Upper lobe of left lung (tissue), 6 donors: ENCODE measurements at regions not wholly inside any gene's neighbourhood (a gene's known extent, or its start where the extent isn't known, plus 50 kb on each side); places are given as distances from the start of the nearest gene placed in this dataset.

Experiments
- ATAC-seq, 2 donors: fragments of 200-7000 bp; cut with Tn5 transposase; one replicate each; pipeline ENCODE4 v1.9.1; 2022; ENCODE audit warnings: mild to moderate bottlenecking in 2 of 2, moderate library complexity in 2 of 2; ENCODE audit not compliant: low FRiP score in 2 of 2
- DNase-seq, 2 donors: peaks; one replicate each; pipeline ENCODE4 v3.0.0-alpha.2; 2019 to 2020
- H3K27ac ChIP-seq, 4 donors: fragments of 200-600 bp; sonication (generic); one replicate each; pipeline ENCODE4 v1.5.1; 2016 to 2019
- H3K27me3 ChIP-seq, 4 donors: fragments of 200-600 bp; sonication (generic); one replicate each; pipeline ENCODE4 v1.5.1; 2017 to 2019
- H3K36me3 ChIP-seq, 4 donors: fragments of 200-600 bp; sonication (generic); one replicate each; pipeline ENCODE4 v1.5.1; 2016 to 2019
- H3K4me1 ChIP-seq, 4 donors: fragments of 200-600 bp; sonication (generic); one replicate each; pipeline ENCODE4 v1.5.1; 2018 to 2019
- H3K4me3 ChIP-seq, 4 donors: fragments of 200-600 bp; sonication (generic); one replicate each; pipeline ENCODE4 v1.5.1; 2017 to 2019; ENCODE audit warnings: mild to moderate bottlenecking in 2 of 4, moderate library complexity in 1 of 4
- H3K9me3 ChIP-seq, 4 donors: fragments of 200-600 bp; sonication (generic); one replicate each; pipeline ENCODE4 v1.5.1; 2018 to 2019
- CTCF ChIP-seq, 6 experiments: fragments of 450-650 bp in 4 of 6; fragments of 200-600 bp in 2 of 6; sonication (generic) in 2 of 6; IDR thresholded peaks; one replicate each; pipeline ENCODE4 v1.5.1; 2016 to 2019; ENCODE audit warnings: antibody characterized with exemption in 6 of 6
- EP300 ChIP-seq, 4 donors: sonication (generic); formaldehyde crosslinking; IDR thresholded peaks; one replicate each; pipeline ENCODE4 v1.5.1; 2017; ENCODE audit warnings: antibody characterized with exemption in 4 of 4, control low read depth in 2 of 4
- POLR2A ChIP-seq, 4 donors: fragments of 450-650 bp; IDR thresholded peaks; one replicate each; pipeline ENCODE4 v1.5.1; 2016 to 2017; ENCODE audit warnings: antibody characterized with exemption in 4 of 4, mild to moderate bottlenecking in 2 of 4
- POLR2AphosphoS5 ChIP-seq, 2 donors: sonication (generic); formaldehyde crosslinking; IDR thresholded peaks; one replicate each; pipeline ENCODE4 v1.5.1; 2017; ENCODE audit warnings: antibody characterized with exemption in 2 of 2
- WGBS, 2 donors: methylation state at CpG; one replicate each; pipeline ENCODE4 v1.1.5; 2017 to 2018; 5-methylcytosine and 5-hydroxymethylcytosine counted together
- donor health status: DM: no; HTN: no; CAD: no; lungs with moderate emphysema.
- donor health status: DM: no; HTN: yes; CAD: no; lungs with severe emphysema.

- Histone ChIP-seq H3K27ac (no peak overlapping the region), H3K9me3 (no peaks in the 10 kb centered on the region), H3K4me3 (no peak overlapping the region), H3K4me1 (no peaks in the 10 kb centered on the region), H3K27me3 (no peaks in the 10 kb centered on the region), H3K36me3 (no peaks in the 10 kb centered on the region)
- ATAC-seq (no peak), DNase-seq (no peak)
- TF ChIP-seq POLR2A (IDR thresholded peaks at IDR 0.05) (no peak), CTCF (IDR thresholded peaks at IDR 0.05) (no peak), POLR2AphosphoS5 (IDR thresholded peaks at IDR 0.05) (no peak), EP300 (IDR thresholded peaks at IDR 0.05) (no peak)
- 51 to 59% methylated on average over 2 of the region's 2 CpGs for WGBS, 2 donors
These were observed 1134.4 kb downstream of the PDHA2 start for GRCh38 chr4:96974295-96974694.

- DNase-seq: no peak
- Histone ChIP-seq H3K4me3 (no peak overlapping the region), H3K27me3 (no peaks in the 10 kb centered on the region), H3K9me3 (no peaks in the 10 kb centered on the region), H3K36me3 (no peaks in the 10 kb centered on the region), H3K27ac (no peak overlapping the region), H3K4me1 (no peaks in the 10 kb centered on the region)
- ATAC-seq: no peak
- TF ChIP-seq POLR2A (IDR thresholded peaks at IDR 0.05): no peak
- TF ChIP-seq POLR2AphosphoS5 (IDR thresholded peaks at IDR 0.05): no peak
- TF ChIP-seq EP300 (IDR thresholded peaks at IDR 0.05): no peak
- WGBS, 2 donors: 63 to 86% methylated on average over 1 of the region's 1 CpG
These were observed 1143.9 kb downstream of the PDHA2 start for GRCh38 chr4:96983830-96984229.

- no peaks in the 10 kb centered on the region for H3K4me1 ChIP-seq
- H3K27me3 ChIP-seq: no peaks in the 10 kb centered on the region
- ATAC-seq (no peak), DNase-seq (no peak)
- no peaks in the 10 kb centered on the region for H3K36me3 ChIP-seq
- no peak overlapping the region for H3K4me3 ChIP-seq
- TF ChIP-seq EP300 (IDR thresholded peaks at IDR 0.05) (no peak), POLR2AphosphoS5 (IDR thresholded peaks at IDR 0.05) (no peak), CTCF (IDR thresholded peaks at IDR 0.05) (no peak), POLR2A (IDR thresholded peaks at IDR 0.05) (no peak)
- H3K27ac ChIP-seq: no peak overlapping the region
- WGBS, 2 donors: 55 to 73% methylated on average over 1 of the region's 1 CpG
- H3K9me3 ChIP-seq: no peaks in the 10 kb centered on the region
These were observed 1146.9 kb downstream of the PDHA2 start for GRCh38 chr4:96986816-96987215.

- Histone ChIP-seq H3K27me3 (no peaks in the 10 kb centered on the region), H3K9me3 (no peaks in the 10 kb centered on the region), H3K4me3 (no peak overlapping the region), H3K36me3 (no peaks in the 10 kb centered on the region), H3K27ac (no peak overlapping the region), H3K4me1 (no peaks in the 10 kb centered on the region)
- WGBS, 2 donors: 75 to 78% methylated on average over 1 of the region's 1 CpG
- TF ChIP-seq POLR2A (IDR thresholded peaks at IDR 0.05): no peak
- TF ChIP-seq POLR2AphosphoS5 (IDR thresholded peaks at IDR 0.05): no peak
- TF ChIP-seq CTCF (IDR thresholded peaks at IDR 0.05): no peak
- no peak for TF ChIP-seq EP300 (IDR thresholded peaks at IDR 0.05)
- DNase-seq (no peak), ATAC-seq (no peak)
These were observed 1151.2 kb downstream of the PDHA2 start for GRCh38 chr4:96991083-96991482.

- WGBS, 2 donors: 89 to 91% methylated on average over 4 of the region's 4 CpGs
- no peaks in the 10 kb centered on the region for H3K4me1 ChIP-seq
- DNase-seq: no peak
- no peak overlapping the region for H3K27ac ChIP-seq
- no peaks in the 10 kb centered on the region for H3K36me3 ChIP-seq
- no peaks in the 10 kb centered on the region for H3K9me3 ChIP-seq
- no peaks in the 10 kb centered on the region for H3K27me3 ChIP-seq
- no peak for ATAC-seq
- TF ChIP-seq CTCF (IDR thresholded peaks at IDR 0.05): no peak
- TF ChIP-seq EP300 (IDR thresholded peaks at IDR 0.05): no peak
- TF ChIP-seq POLR2A (IDR thresholded peaks at IDR 0.05): no peak
- TF ChIP-seq POLR2AphosphoS5 (IDR thresholded peaks at IDR 0.05): no peak
- no peak overlapping the region for H3K4me3 ChIP-seq
These were observed 1150.8 kb downstream of the STPG2 start for GRCh38 chr4:96992443-96992842.
